UCSD-AML1 (cell line): ENCODE measurements at regions not wholly inside any gene's neighbourhood (a gene's known extent, or its start where the extent isn't known, plus 50 kb on each side); places are given as distances from the start of the nearest gene placed in this dataset.

ENCODE experiments used
- DNase-seq: peaks from one replicate; lab custom pipeline; 2025; ENCODE audit not compliant: unreplicated experiment; lab: John Stamatoyannopoulos, UW

- no peak for DNase-seq
Measured at GRCh38 chr22:49177666-49178065, 650.0 kb downstream of the BRD1 start.

DNA sequence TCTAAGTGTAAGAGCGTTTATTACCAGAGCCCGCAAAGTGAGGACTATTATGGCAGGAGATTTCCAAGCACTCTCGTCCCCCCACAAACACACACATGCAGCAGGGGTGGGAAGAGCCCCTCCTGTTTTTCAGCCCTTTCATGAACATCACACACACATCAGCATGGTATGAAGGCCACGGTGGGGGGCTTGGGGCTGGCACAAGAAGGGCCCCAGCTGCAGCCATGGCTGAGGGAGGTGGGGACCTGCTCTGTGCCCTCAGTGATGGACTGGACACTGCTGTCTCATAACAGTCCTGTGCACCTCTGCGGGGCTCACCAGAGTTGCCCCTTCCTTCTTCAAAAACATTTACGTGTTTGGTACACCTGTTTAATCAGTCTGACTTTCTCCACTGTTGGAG is 650.7 kb downstream of the BRD1 start:
- DNase-seq, result no peak

GRCh38 chr22:49170053-49170452 is 657.6 kb downstream of the BRD1 start:
- no peak for DNase-seq

GRCh38 chr22:49169074-49169744 is 658.5 kb downstream of the BRD1 start:
- no peak for DNase-seq

DNA sequence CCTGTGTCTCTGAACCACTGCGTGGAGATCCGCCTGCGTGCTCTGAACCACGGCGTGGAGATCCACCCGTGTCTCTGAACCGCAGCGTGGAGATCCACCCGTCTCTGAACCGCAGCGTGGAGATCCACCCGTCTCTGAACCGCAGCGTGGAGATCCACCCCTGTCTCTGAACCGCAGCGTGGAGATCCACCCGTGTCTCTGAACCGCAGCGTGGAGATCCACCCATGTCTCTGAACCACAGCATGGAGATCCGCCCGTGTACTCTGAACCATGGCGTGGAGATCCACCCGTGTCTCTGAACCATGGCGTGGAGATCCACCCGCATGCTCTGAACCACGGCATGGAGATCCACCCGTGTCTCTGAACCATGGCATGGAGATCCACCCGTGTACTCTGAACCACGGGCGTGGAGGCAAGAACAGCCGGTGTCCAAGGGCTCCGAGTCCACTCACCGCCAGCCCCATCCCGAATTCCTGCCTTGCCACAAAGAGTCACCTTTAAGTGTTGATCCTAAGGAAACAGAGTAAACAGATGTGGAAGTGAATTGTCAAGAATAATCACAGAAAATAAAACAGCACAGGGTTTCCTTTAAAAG is 659.4 kb downstream of the BRD1 start:
- DNase-seq, result no peak

DNA sequence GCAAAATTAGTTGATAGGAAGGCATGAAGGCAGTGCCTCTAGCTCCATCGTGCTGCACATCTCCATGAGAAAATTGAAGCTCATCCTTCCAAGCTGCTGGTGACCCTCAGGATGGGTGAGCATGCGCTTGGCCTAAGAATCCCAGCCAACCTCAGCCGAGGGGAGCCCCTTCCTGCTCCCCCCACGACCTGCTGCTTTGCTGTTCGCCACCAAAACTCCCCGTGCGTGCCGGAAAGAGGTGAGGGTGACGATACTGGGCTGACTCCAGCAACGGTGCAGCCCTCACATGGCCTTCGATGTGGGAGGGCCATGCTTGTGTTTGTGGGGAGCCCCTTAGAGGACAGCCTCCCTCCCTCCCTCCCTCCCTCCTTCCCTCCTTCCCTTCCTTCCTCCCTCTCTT is 660.9 kb downstream of the BRD1 start:
- no peak for DNase-seq

- DNase-seq, result no peak
Measured at GRCh38 chr22:49166211-49166610, 661.5 kb downstream of the BRD1 start.

DNA sequence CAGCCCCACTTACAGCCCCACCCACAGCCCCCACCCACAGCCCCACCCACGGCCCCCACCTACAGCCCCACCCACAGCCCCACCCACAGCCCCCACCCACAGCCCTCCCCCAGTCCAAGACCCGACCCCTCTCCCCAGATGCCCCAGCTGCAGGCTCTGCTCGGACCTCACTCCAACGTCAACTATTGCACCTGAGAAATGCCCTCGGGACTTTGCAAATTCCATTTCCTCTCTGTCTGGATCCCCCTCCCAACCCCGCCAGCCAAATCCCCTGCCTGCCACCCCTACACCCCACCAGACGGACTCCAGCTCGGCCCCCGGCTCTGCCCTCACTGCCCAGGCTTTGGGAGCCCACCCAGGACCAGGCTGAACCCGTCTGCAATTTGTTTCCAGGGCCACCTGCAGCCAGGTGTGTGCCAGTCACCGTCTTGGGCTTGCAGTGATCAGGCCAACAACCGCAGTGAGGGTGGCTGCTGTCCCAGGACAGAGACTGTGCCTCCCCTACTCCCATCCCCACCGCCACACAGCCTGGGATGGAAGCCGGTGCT is 662.8 kb downstream of the BRD1 start:
- no peak for DNase-seq

DNA sequence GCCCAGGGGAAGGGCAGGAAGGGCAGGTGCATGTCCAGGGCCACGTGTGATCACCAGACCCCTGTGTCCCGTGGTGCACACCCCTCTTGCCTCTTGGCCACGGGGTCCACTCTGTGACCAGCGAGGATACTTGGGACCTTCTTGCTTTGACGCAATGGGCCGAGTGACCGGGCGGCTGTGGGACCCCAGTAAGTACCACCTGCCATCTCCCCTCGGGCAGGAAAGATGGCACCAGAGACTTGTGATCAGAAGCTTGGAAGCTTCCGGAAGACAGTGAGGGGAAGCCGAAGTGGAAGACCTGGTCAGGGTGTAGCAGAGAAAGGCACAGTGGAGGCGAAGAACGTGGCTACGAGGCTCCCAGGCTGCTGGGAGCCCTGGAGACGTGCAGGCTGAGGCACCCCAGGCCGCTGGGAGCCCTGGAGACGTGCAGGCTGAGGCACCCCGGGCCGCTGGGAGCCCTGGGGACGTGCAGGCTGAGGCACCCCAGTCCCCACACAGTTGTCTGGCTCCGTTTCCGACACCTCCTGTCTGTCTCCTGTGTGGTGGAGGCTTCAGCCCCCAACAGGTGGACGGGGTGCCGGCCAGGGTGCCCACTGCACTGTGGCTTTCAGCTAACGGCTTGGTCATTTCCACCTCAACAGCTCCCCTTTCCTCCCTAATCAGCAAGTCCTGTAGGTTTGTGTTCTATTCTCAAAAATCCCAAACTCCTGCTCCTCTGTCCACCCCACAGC is 663.5 kb downstream of the BRD1 start:
- DNase-seq, result no peak

GRCh38 chr22:49163258-49163959 is 664.3 kb downstream of the BRD1 start:
- no peak for DNase-seq

- no peak for DNase-seq
Measured at GRCh38 chr22:49162841-49163240, 664.8 kb downstream of the BRD1 start.

GRCh38 chr22:49161002-49161850 is 666.4 kb downstream of the BRD1 start:
- no peak for DNase-seq

- no peak for DNase-seq
Measured at GRCh38 chr22:49160261-49161001, 667.2 kb downstream of the BRD1 start.

DNA sequence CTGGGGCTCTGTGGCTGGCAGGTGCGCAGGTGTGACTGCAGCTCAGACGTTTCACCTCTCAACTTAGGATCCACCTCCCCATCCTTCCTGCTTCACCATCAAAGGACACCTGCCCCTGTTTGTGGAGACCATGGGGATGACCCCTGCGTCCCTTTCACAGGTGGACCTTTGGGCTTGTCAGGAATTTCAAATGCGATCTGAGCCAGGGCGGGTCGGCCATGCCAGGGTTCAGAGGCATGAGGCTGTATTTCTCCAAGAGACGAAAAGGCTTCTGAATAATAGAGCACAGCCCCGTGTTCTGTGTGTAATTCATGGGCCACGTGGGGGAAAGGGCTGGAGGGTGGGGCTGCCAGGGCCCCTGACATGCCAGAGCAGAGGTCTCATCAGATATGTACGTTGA is 668.0 kb downstream of the BRD1 start:
- DNase-seq, result no peak

DNA sequence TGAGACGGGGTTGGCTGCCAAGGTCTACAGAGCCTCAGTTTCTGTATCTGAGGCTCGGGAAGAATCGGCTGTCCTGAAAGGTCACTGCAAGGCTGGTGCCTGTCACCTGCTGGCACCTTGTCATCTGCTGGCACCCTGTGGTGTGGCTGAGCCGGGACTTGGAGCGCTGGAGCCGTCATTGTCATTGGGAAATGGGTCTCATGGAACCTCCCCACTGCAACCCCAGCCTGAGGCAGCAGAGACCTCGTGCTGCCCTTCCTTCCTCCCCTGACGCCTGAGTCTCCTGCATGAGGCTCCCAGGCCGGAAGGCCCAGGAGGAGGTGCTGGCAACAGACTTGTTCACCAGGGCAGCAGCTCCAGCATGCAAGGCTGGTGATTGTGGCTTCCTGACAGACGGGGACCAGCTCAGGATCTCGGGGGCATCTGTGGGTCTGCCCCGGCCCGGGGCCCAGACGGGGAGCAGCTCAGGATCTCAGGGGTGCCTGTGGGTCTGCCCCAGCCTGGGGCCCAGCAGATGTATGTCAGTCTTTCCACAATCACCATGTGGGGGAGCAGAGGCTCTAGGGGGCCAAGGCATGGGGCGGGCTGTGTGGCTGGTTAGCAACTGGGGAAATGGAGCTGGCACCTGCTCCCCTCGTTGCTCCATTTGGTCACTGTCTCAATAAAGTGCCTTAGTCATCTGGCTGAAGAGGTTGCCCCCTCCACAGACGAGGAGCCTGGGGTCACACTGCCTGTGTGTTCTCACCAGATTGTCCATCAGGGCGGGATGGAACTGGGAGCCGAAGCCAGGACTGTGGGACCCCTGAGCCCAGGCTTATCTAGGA is 668.7 kb downstream of the BRD1 start:
- DNase-seq, result no peak

DNA sequence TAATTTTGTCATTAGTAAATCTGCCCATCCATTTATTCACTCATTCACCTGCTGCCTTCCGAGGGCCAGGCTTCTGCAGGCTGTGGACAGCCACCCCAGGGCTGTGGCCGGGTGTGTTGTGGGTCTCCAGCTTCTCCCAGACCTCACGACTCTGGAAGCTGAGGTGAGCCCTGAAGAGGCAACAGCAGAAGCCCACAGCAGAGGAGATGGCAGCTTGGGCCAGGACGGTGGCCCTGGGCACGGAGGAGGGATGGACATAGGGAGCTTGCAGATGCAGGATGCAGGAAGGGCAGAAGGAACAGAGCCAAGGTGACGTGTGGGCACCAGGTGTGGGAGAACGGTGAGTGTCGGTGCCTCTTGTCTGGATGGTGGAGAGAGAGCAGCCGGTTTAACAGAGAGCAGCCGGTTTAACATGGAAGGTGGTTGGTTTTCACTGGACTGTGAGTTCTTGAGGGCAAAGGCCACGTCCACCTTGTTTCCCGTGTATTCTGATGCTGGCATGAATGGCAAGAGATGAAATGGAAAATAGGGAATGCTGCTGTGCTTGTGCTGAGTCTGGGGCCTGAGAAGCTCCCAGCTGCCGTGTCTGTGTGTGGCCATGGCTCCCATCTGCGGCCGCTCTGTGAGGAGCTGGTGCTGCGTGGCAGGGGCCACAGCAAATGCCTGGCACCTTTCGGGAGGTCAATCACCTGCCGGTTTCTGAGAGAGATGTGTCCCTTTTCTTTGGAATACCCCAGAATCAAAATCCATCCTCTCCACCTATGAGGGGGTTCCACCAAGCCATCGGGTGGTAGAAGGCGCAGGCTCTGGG is 669.9 kb downstream of the BRD1 start:
- no peak for DNase-seq

GRCh38 chr22:49156662-49157285 is 670.9 kb downstream of the BRD1 start:
- no peak for DNase-seq
